ENCODE measurements at regions not wholly inside any gene's neighbourhood (a gene's known extent, or its start where the extent isn't known, plus 50 kb on each side); places are given as distances from the start of the nearest gene placed in this dataset.

DNA sequence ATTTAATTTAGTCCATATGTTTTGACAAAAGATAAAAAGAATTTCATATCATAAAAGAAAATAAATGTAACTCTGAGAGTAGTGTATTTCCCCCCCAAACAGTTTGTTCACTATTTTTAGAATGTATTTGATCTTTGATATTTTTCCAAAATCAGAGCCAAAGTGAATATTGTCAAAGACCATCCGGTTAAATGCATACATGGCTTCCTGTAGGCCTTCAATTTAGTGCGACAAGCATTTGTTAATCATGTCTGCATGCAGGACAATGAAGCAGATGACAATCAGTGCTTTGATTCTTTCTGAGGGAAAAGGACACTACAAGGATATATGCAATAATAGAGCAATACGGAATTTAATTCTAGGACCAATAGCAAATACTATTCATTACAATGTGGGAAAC lies 79.8 kb downstream of the ACTBL2 start:
- Mint-ChIP-seq H3K4me3 (no peak overlapping the region), H3K36me3 (ENCODE audit: low read depth) (no peaks in the 10 kb centered on the region), H3K27me3 (ENCODE audit: insufficient read depth) (no peaks in the 10 kb centered on the region), H3K9me3 (no peaks in the 10 kb centered on the region), H3K4me1 (no peaks in the 10 kb centered on the region), H3K27ac (no peak overlapping the region)
- Histone ChIP-seq H3K9me3 (ENCODE audit: control insufficient read depth, low read length) (no peaks in the 10 kb centered on the region), H3K36me3 (ENCODE audit: control insufficient read depth, insufficient read depth, low read length) (no peaks in the 10 kb centered on the region), H3K9ac (ENCODE audit: extremely low read depth, low read length, poor library complexity, severe bottlenecking) (no peak overlapping the region), H3K27ac (ENCODE audit: low read depth, low read length) (no peak overlapping the region), H3K4me1 (ENCODE audit: control insufficient read depth, insufficient read depth, low read length) (no peaks in the 10 kb centered on the region), H3K27me3 (ENCODE audit: control insufficient read depth, insufficient read depth, low read length, poor library complexity, severe bottlenecking) (no peaks in the 10 kb centered on the region), H3K4me3 (ENCODE audit: low read length) (no peak overlapping the region)
- TF ChIP-seq, protein P1, sequence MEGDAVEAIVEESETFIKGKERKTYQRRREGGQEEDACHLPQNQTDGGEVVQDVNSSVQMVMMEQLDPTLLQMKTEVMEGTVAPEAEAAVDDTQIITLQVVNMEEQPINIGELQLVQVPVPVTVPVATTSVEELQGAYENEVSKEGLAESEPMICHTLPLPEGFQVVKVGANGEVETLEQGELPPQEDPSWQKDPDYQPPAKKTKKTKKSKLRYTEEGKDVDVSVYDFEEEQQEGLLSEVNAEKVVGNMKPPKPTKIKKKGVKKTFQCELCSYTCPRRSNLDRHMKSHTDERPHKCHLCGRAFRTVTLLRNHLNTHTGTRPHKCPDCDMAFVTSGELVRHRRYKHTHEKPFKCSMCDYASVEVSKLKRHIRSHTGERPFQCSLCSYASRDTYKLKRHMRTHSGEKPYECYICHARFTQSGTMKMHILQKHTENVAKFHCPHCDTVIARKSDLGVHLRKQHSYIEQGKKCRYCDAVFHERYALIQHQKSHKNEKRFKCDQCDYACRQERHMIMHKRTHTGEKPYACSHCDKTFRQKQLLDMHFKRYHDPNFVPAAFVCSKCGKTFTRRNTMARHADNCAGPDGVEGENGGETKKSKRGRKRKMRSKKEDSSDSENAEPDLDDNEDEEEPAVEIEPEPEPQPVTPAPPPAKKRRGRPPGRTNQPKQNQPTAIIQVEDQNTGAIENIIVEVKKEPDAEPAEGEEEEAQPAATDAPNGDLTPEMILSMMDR (conservative IDR thresholded peaks at IDR 0.05), result no peak
- WGBS, 2 experiments (ENCODE audit: insufficient coverage in 1 of 2, insufficient read length in 1 of 2), result 76 to 86% methylated on average over 2 to 3 of the region's 3 CpGs
- no peak for DNase-seq

DNA sequence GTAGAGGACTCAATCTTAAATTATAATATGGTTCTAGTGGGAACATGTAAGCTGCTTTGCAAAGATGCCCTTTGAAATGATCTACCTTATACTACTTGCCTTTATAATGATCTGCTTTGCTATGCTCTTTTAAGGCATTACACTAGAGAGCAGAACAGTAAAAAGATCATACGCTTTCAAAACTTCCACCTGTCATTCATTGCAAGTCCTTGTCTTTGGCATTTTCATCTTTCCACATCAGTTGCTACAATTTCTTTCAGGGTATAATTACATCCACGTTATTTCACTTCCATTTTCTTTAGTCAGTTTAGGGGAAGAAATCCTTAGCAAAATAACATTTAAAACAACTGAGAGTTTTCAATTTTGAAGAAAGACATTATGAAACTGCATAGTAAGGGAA lies 80.3 kb downstream of the ACTBL2 start:
- no peak overlapping the region for H3K9ac ChIP-seq (ENCODE audit: extremely low read depth, low read length, poor library complexity, severe bottlenecking)
- H3K27ac Mint-ChIP-seq, result no peak overlapping the region
- no peaks in the 10 kb centered on the region for H3K9me3 Mint-ChIP-seq

DNA sequence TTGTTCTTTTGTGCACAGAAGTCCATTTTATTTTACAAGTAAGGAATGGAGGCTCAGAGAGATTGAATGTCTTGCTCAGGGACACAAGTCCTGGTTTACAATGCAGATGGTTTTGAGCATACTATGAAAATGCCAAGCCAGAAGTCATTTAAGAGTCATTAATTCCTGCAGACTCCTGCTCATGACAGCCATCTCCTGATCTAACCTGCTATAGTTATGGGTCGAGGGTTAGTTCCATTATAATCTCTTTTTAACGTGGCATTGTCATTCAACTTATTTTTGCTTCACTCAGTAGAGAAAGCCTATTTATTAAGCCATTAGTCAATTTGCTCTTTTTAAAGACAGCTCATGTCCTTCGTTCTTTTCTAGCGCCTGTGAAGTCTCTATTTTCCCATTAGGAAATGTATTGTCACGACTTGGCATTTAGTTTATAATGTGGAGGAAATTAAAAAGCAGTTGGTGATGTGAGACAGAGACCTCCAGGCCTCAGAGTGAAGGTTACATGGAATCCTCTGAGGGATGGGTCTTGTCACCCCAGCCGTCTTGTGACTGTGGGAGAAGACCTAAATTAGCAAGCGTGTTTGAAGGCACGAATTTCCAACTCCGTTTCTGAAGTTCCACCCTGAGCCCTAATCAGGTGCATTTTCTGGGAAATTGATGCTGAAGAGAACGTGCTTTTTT lies 84.1 kb downstream of the ACTBL2 start:
- H3K36me3 Mint-ChIP-seq (ENCODE audit: low read depth), result no peaks in the 10 kb centered on the region
- 90% methylated on average over 10 of the region's 10 CpGs for WGBS, 2 experiments (ENCODE audit: insufficient coverage in 1 of 2, insufficient read length in 1 of 2)
- Histone ChIP-seq H3K4me3 (ENCODE audit: low read length) (no peak overlapping the region), H3K4me1 (ENCODE audit: control insufficient read depth, insufficient read depth, low read length) (no peaks in the 10 kb centered on the region), H3K36me3 (ENCODE audit: control insufficient read depth, insufficient read depth, low read length) (no peaks in the 10 kb centered on the region), H3K9ac (ENCODE audit: extremely low read depth, low read length, poor library complexity, severe bottlenecking) (no peak overlapping the region), H3K9me3 (ENCODE audit: control insufficient read depth, low read length) (no peaks in the 10 kb centered on the region), H3K27me3 (ENCODE audit: control insufficient read depth, insufficient read depth, low read length, poor library complexity, severe bottlenecking) (no peaks in the 10 kb centered on the region), H3K27ac (ENCODE audit: low read depth, low read length) (no peak overlapping the region)
- no peaks in the 10 kb centered on the region for H3K27me3 Mint-ChIP-seq (ENCODE audit: insufficient read depth)
- TF ChIP-seq, protein P1 (conservative IDR thresholded peaks at IDR 0.05), result no peak
- no peak for DNase-seq
- H3K4me3 Mint-ChIP-seq, result no peak overlapping the region
- H3K27ac Mint-ChIP-seq, result no peak overlapping the region
- no peaks in the 10 kb centered on the region for H3K4me1 Mint-ChIP-seq
- H3K9me3 Mint-ChIP-seq, result no peaks in the 10 kb centered on the region

More for the DNA sequence above, 80.3 kb downstream of the ACTBL2 start:
- no peaks in the 10 kb centered on the region for H3K4me1 ChIP-seq (ENCODE audit: control insufficient read depth, insufficient read depth, low read length)
- no peak overlapping the region for H3K4me3 ChIP-seq (ENCODE audit: low read length)
- TF ChIP-seq, protein P1 (conservative IDR thresholded peaks at IDR 0.05), result no peak
- H3K27ac ChIP-seq (ENCODE audit: low read depth, low read length), result no peak overlapping the region
- H3K27me3 Mint-ChIP-seq (ENCODE audit: insufficient read depth), result no peaks in the 10 kb centered on the region
- no peaks in the 10 kb centered on the region for H3K36me3 ChIP-seq (ENCODE audit: control insufficient read depth, insufficient read depth, low read length)
- no peaks in the 10 kb centered on the region for H3K4me1 Mint-ChIP-seq
- H3K9me3 ChIP-seq (ENCODE audit: control insufficient read depth, low read length), result no peaks in the 10 kb centered on the region
- 85 to 96% methylated on average over 2 of the region's 2 CpGs for WGBS, 2 experiments (ENCODE audit: insufficient coverage in 1 of 2, insufficient read length in 1 of 2)
- no peaks in the 10 kb centered on the region for H3K27me3 ChIP-seq (ENCODE audit: control insufficient read depth, insufficient read depth, low read length, poor library complexity, severe bottlenecking)
- no peak for DNase-seq
- H3K4me3 Mint-ChIP-seq, result no peak overlapping the region
- no peaks in the 10 kb centered on the region for H3K36me3 Mint-ChIP-seq (ENCODE audit: low read depth)
